H1 (cell line): ENCODE measurements at regions not wholly inside any gene's neighbourhood (a gene's known extent, or its start where the extent isn't known, plus 50 kb on each side); places are given as distances from the start of the nearest gene placed in this dataset.

Source experiments
- CTCF ChIA-PET: fragments of 300-600 bp; sonication (Branson Sonifier 250); formaldehyde crosslinking; loops from one replicate; lab custom pipeline; 2021; ENCODE audit not compliant: partially characterized antibody; lab: Charles Lee
- POLR2A ChIA-PET: fragments of 300-600 bp; sonication (Branson Sonifier 250); formaldehyde crosslinking; loops from one replicate; lab custom pipeline; 2021; ENCODE audit warnings: inconsistent platforms; ENCODE audit not compliant: partially characterized antibody; lab: Charles Lee
- DNase-seq, 2 experiments: peaks; one replicate each; pipeline versions ENCODE4 v3.0.0 to v3.0.0-alpha.2; 2010 to 2022; ENCODE audit warnings: low spot score in 2 of 2, low read depth in 1 of 2, mixed read lengths in 1 of 2
- FAIRE-seq: peaks from 2 replicates; lab custom pipeline; 2011; peaks lifted over from hg19 to GRCh38; lab: Jason Lieb, UNC
- H2AFZ ChIP-seq: 2 replicates; pipeline ENCODE4 v1.8.1; 2012; ENCODE audit warnings: low read length, inconsistent platforms
- H2AK5ac ChIP-seq: 2 replicates; pipeline ENCODE4 v1.6.1; 2013; ENCODE audit warnings: low read depth, low read length
- H2BK120ac ChIP-seq: replicated peaks from 2 replicates; pipeline ENCODE3; 2013; ENCODE audit warnings: low read depth, low read length, inconsistent platforms
- H2BK12ac ChIP-seq: 2 replicates; pipeline ENCODE4 v1.6.1; 2013; ENCODE audit warnings: low read depth, low read length
- H2BK15ac ChIP-seq: 2 replicates; pipeline ENCODE4 v1.6.1; 2013; ENCODE audit warnings: low read length
- H2BK20ac ChIP-seq: 2 replicates; pipeline ENCODE4 v1.6.1; 2013; ENCODE audit warnings: low read length
- H2BK5ac ChIP-seq: 2 replicates; pipeline ENCODE4 v1.6.1; 2013; ENCODE audit warnings: low read depth, low read length
- H3K14ac ChIP-seq: 2 replicates; pipeline ENCODE4 v1.6.1; 2013; ENCODE audit warnings: inconsistent platforms; ENCODE audit not compliant: insufficient read length
- H3K18ac ChIP-seq: 2 replicates; pipeline ENCODE4 v1.6.1; 2013; ENCODE audit warnings: low read length; ENCODE audit errors: extremely low read depth
- H3K23ac ChIP-seq: 2 replicates; pipeline ENCODE4 v1.6.1; 2013; ENCODE audit warnings: inconsistent platforms; ENCODE audit not compliant: insufficient read length
- H3K23me2 ChIP-seq: 2 replicates; pipeline ENCODE4 v1.6.1; 2013; ENCODE audit warnings: low read depth, low read length
- H3K27ac ChIP-seq: 2 replicates; pipeline ENCODE4 v1.6.1; 2011; ENCODE audit warnings: low read depth, low read length, inconsistent platforms
- H3K27me3 ChIP-seq, 4 experiments: replicated peaks in 1 of 4; 1 replicate in 1 of 4; 2 replicates in 3 of 4; pipeline versions ENCODE4 v1.6.1 to v1.8.1; 2011 to 2013; ENCODE audit warnings: low read length in 3 of 4, mild to moderate bottlenecking in 3 of 4, inconsistent platforms in 2 of 4, mixed read lengths in 2 of 4, moderate library complexity in 1 of 4; ENCODE audit not compliant: control insufficient read depth in 3 of 4, insufficient read depth in 3 of 4; ENCODE audit errors: extremely low read depth in 1 of 4
- H3K36me3 ChIP-seq, 4 experiments: 2 replicates each; pipeline versions ENCODE4 v1.6.1 to v1.8.1; 2011 to 2013; ENCODE audit warnings: mild to moderate bottlenecking in 4 of 4, low read length in 3 of 4, moderate library complexity in 2 of 4, control low read depth in 1 of 4, inconsistent platforms in 1 of 4; ENCODE audit not compliant: insufficient read depth in 4 of 4, control insufficient read depth in 2 of 4
- H3K4ac ChIP-seq: replicated peaks from 2 replicates; pipeline ENCODE3; 2013; ENCODE audit warnings: low read length, low read depth, mixed read lengths, inconsistent platforms; ENCODE audit not compliant: insufficient read length
- H3K4me1 ChIP-seq, 4 experiments: replicated peaks in 1 of 4; 1 replicate in 1 of 4; 2 replicates in 3 of 4; pipeline versions ENCODE4 v1.6.1 to v1.8.1; 2011 to 2013; ENCODE audit warnings: low read length in 3 of 4, inconsistent platforms in 2 of 4, mixed read lengths in 1 of 4; ENCODE audit not compliant: insufficient read depth in 4 of 4, control insufficient read depth in 3 of 4
- H3K4me2 ChIP-seq, 2 experiments: 2 replicates each; pipeline versions ENCODE4 v1.6.1 to v1.8.1; 2011 to 2013; ENCODE audit warnings: low read depth in 2 of 2, low read length in 2 of 2, control low read depth in 1 of 2, inconsistent platforms in 1 of 2, mild to moderate bottlenecking in 1 of 2; ENCODE audit not compliant: insufficient read depth in 1 of 2
- H3K4me3 ChIP-seq, 4 experiments: fragments of 200-600, 300-600 bp in 1 of 4; sonication (generic), shearing (Covaris generic), sonication (Bioruptor Twin) in 1 of 4; 2 replicates each; pipeline versions ENCODE4 v1.5.1 to v1.8.1; 2011 to 2016; ENCODE audit warnings: low read length in 4 of 4, low read depth in 3 of 4, control low read depth in 2 of 4, inconsistent platforms in 2 of 4, mild to moderate bottlenecking in 2 of 4, mixed read lengths in 1 of 4, moderate library complexity in 1 of 4; ENCODE audit not compliant: insufficient read depth in 2 of 4; ENCODE audit errors: extremely low read depth in 1 of 4
- H3K56ac ChIP-seq: replicated peaks from 2 replicates; pipeline ENCODE3; 2013; ENCODE audit warnings: low read depth, mild to moderate bottlenecking, mixed read lengths, low read length, inconsistent platforms; ENCODE audit not compliant: insufficient read length
- H3K79me1 ChIP-seq: 2 replicates; pipeline ENCODE4 v1.6.1; 2013; ENCODE audit warnings: low read depth, low read length, control low read depth
- H3K79me2 ChIP-seq, 2 experiments: 2 replicates each; pipeline versions ENCODE4 v1.6.1 to v1.8.1; 2012 to 2013; ENCODE audit warnings: low read length in 2 of 2, mild to moderate bottlenecking in 2 of 2, inconsistent platforms in 1 of 2; ENCODE audit not compliant: insufficient read depth in 2 of 2, control insufficient read depth in 1 of 2
- H3K9ac ChIP-seq, 4 experiments: replicated peaks in 1 of 4; 1 replicate in 1 of 4; 2 replicates in 3 of 4; pipeline versions ENCODE4 v1.6.1 to v1.8.1; 2011 to 2013; ENCODE audit warnings: low read depth in 3 of 4, low read length in 3 of 4, control low read depth in 2 of 4, mild to moderate bottlenecking in 2 of 4, moderate library complexity in 2 of 4, inconsistent platforms in 1 of 4; ENCODE audit errors: extremely low read depth in 1 of 4
- H3K9me3 ChIP-seq, 2 experiments: 2 replicates each; pipeline versions ENCODE4 v1.6.1 to v1.8.1; 2012 to 2013; ENCODE audit warnings: mild to moderate bottlenecking in 2 of 2, moderate library complexity in 2 of 2, control low read depth in 1 of 2, inconsistent platforms in 1 of 2, low read depth in 1 of 2, low read length in 1 of 2, mixed read lengths in 1 of 2; ENCODE audit not compliant: insufficient read depth in 2 of 2
- H4K20me1 ChIP-seq, 2 experiments: replicated peaks in 1 of 2; 2 replicates each; pipeline versions ENCODE3 to v1.8.1; 2011 to 2013; ENCODE audit warnings: inconsistent platforms in 2 of 2, low read length in 2 of 2, mild to moderate bottlenecking in 1 of 2; ENCODE audit not compliant: insufficient read depth in 2 of 2, control insufficient read depth in 1 of 2
- H4K5ac ChIP-seq: 2 replicates; pipeline ENCODE4 v1.6.1; 2013; ENCODE audit warnings: low read length, low read depth, mixed read lengths, inconsistent platforms; ENCODE audit not compliant: insufficient read length
- H4K8ac ChIP-seq: 2 replicates; pipeline ENCODE4 v1.8.0; 2013; ENCODE audit warnings: mild to moderate bottlenecking, moderate library complexity, low read length, inconsistent platforms; ENCODE audit not compliant: insufficient read depth; ENCODE audit errors: extremely low read depth
- H4K91ac ChIP-seq: replicated peaks from 2 replicates; pipeline ENCODE3; 2013; ENCODE audit warnings: low read length, mixed read lengths, inconsistent platforms; ENCODE audit not compliant: insufficient read length
- ATF3 ChIP-seq: IDR thresholded peaks from 2 replicates; pipeline ENCODE4 v1.6.1; 2011; ENCODE audit warnings: low read depth, mild to moderate bottlenecking, low read length; ENCODE audit not compliant: insufficient read depth
- BCL11A ChIP-seq, 2 experiments: IDR thresholded peaks; one replicate each; pipeline ENCODE4 v1.6.1; 2011; ENCODE audit warnings: low read depth in 2 of 2, low read length in 2 of 2, mild to moderate bottlenecking in 2 of 2
- CBX5 ChIP-seq: fragments of 300-800, 300-1000 bp; sonication (generic); IDR thresholded peaks from 2 replicates; pipeline ENCODE4 v1.7.1; 2016; ENCODE audit warnings: antibody characterized with exemption, low read length, low read depth
- CEBPB ChIP-seq: IDR thresholded peaks from 2 replicates; pipeline ENCODE4 v1.6.1; 2012; ENCODE audit warnings: low read depth, low read length
- CHD2 ChIP-seq: IDR thresholded peaks from 2 replicates; pipeline ENCODE4 v1.6.1; 2012; ENCODE audit warnings: low read length, improper control_type of control experiment
- EZH2 ChIP-seq: fragments of 200-600 bp; sonication (generic); IDR thresholded peaks from 2 replicates; pipeline ENCODE4 v1.7.1; 2012; ENCODE audit warnings: low read depth, mild to moderate bottlenecking, moderate library complexity, low read length, inconsistent platforms; ENCODE audit not compliant: severe bottlenecking
- FOSL1 ChIP-seq: IDR thresholded peaks from 2 replicates; pipeline ENCODE4 v1.6.1; 2011; ENCODE audit warnings: mild to moderate bottlenecking, low read depth, low read length, moderate library complexity; ENCODE audit not compliant: insufficient read depth
- GTF2F1 ChIP-seq: IDR thresholded peaks from 2 replicates; pipeline ENCODE4 v1.6.1; 2012; ENCODE audit warnings: low read depth, low read length, improper control_type of control experiment, borderline replicate concordance
- HDAC6 ChIP-seq: IDR thresholded peaks from one replicate; pipeline ENCODE4 v1.7.1; 2012; ENCODE audit warnings: low read depth, mild to moderate bottlenecking, inconsistent platforms, low read length, moderate library complexity
- KDM4A ChIP-seq: IDR thresholded peaks from one replicate; pipeline ENCODE4 v1.7.1; 2012; ENCODE audit warnings: low read depth, mild to moderate bottlenecking, moderate library complexity, low read length, inconsistent platforms; ENCODE audit not compliant: severe bottlenecking
- MAFK ChIP-seq: IDR thresholded peaks from 2 replicates; pipeline ENCODE4 v1.6.1; 2012; ENCODE audit warnings: low read depth, mild to moderate bottlenecking, improper control_type of control experiment, low read length
- PHF8 ChIP-seq: fragments of 200-600 bp; sonication (generic); conservative IDR thresholded peaks from 2 replicates; pipeline ENCODE4 v1.7.1; 2012; ENCODE audit warnings: low read depth, mild to moderate bottlenecking, inconsistent platforms, low read length, moderate library complexity
- RNF2 ChIP-seq: fragments of 200-900, 300-1000 bp; sonication (generic); IDR thresholded peaks from 2 replicates; pipeline ENCODE4 v1.7.1; 2016; ENCODE audit warnings: borderline replicate concordance, low read depth, mild to moderate bottlenecking, antibody characterized with exemption, low read length; ENCODE audit not compliant: poor library complexity, severe bottlenecking; ENCODE audit errors: missing control alignments
- SIRT6 ChIP-seq: IDR thresholded peaks from one replicate; pipeline ENCODE4 v1.7.1; 2012; ENCODE audit warnings: low read length, inconsistent platforms
- SP4 ChIP-seq: IDR thresholded peaks from 2 replicates; pipeline ENCODE4 v1.6.1; 2012; ENCODE audit warnings: low read length, inconsistent platforms
- TAF1 ChIP-seq: IDR thresholded peaks from 2 replicates; pipeline ENCODE4 v1.6.1; 2011; ENCODE audit warnings: mild to moderate bottlenecking, low read depth, low read length

- no peak for DNase-seq
- no peak overlapping the region for H4K91ac ChIP-seq
- H3K4me2 ChIP-seq, result no peak overlapping the region
- no peak overlapping the region for H2BK5ac ChIP-seq
- no peak overlapping the region for H4K5ac ChIP-seq
- H2BK15ac ChIP-seq, result no peak overlapping the region
- no peaks in the 10 kb centered on the region for H3K27me3 ChIP-seq
- peaks cover 0 to 2% of the 10 kb centered on the region in 2 experiments for H4K20me1 ChIP-seq
- no peak overlapping the region for H3K4me3 ChIP-seq
- H2BK20ac ChIP-seq, result no peak overlapping the region
- no peak overlapping the region for H2AK5ac ChIP-seq
- H3K79me2 ChIP-seq, result no peaks in the 10 kb centered on the region
- H2AFZ ChIP-seq, result no peak overlapping the region
- H3K23ac ChIP-seq, result no peak overlapping the region
- H3K9ac ChIP-seq, result no peak overlapping the region
- H3K9me3 ChIP-seq, result no peaks in the 10 kb centered on the region
- peaks cover 0 to 3% (median 0%) of the 10 kb centered on the region in 4 experiments; a peak in 1 of 7 replicates for H3K4me1 ChIP-seq
- TF ChIP-seq GTF2F1, result no peak
- TF ChIP-seq FOSL1, result no peak
- TF ChIP-seq EZH2, result no peak
- no peak for TF ChIP-seq RNF2
- TF ChIP-seq ATF3, result no peak
- TF ChIP-seq SP4, result no peak
- TF ChIP-seq HDAC6, result no peak
- TF ChIP-seq MAFK, result no peak
- TF ChIP-seq SIRT6, result no peak
- TF ChIP-seq CEBPB, result no peak
- TF ChIP-seq CBX5, result no peak
- no peak for TF ChIP-seq CHD2
- no peak for TF ChIP-seq TAF1
- no peak for TF ChIP-seq PHF8
- TF ChIP-seq KDM4A, result no peak
- no peak for TF ChIP-seq BCL11A (IDR thresholded peaks at IDR 0.05; ENCODE audit: low read depth in 2 of 2, low read length in 2 of 2)
- TF ChIP-seq, all 59 proteins: peak for 0
- Histone ChIP-seq H3K4ac (no peak overlapping the region), H3K18ac (no peak overlapping the region), H3K79me1 (no peaks in the 10 kb centered on the region), H3K27ac (no peak overlapping the region), H2BK12ac (no peak overlapping the region), H3K36me3 (no peaks in the 10 kb centered on the region), H3K56ac (no peak overlapping the region), H3K23me2 (no peaks in the 10 kb centered on the region), H4K8ac (no peak overlapping the region), H2BK120ac (no peak overlapping the region), H3K14ac (no peak overlapping the region)
- FAIRE-seq, result no peak
- POLR2A ChIA-PET, result no interaction called here
- CTCF ChIA-PET, result interaction anchor here (0.6 to 1.1 kb wide), 3 partner anchors 14 to 433 kb away, joined by 3 read pairs; no protein-coding TSS in a partner anchor
These were observed 218.3 kb upstream of the STK17B start for GRCh38 chr2:196389670-196390069.
